Body of pancreas (tissue), 4 donors: ENCODE measurements at regions not wholly inside any gene's neighbourhood (a gene's known extent, or its start where the extent isn't known, plus 50 kb on each side); places are given as distances from the start of the nearest gene placed in this dataset.

Source experiments
- POLR2A ChIP-seq, 3 donors: fragments of 450-650 bp; IDR thresholded peaks; one replicate each; pipeline ENCODE4 v1.6.1; 2016; ENCODE audit warnings: antibody characterized with exemption in 3 of 3, mild to moderate bottlenecking in 2 of 3
- TF ChIP-seq, protein P1 (sequence below), 7 experiments: fragments of 450-650 bp in 4 of 7; fragments of 200-600 bp in 3 of 7; sonication (generic) in 3 of 7; IDR thresholded peaks; one replicate each; pipeline ENCODE4 v1.5.1; 2016 to 2019; ENCODE audit warnings: antibody characterized with exemption in 7 of 7

DNA sequence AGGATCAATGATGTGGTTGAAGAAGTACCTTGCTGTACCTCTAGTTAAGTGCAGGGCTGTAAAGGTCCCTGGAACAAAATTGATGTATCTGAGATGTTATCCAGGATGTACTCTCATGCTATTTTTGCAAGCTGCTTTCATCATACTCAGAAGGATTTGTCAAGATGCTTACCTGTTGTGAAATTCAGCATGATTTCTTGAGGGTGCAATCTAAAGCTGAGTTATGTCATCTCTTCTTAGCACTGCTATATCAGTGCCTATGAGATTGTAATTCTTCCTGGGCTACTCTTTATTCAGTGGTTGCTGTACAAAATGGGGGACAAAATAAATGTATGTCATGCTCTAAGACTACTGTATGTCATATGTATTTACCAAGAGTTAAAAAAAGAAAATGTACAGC, 340.7 kb upstream of the LMO3 start:
- TF ChIP-seq, protein P1, sequence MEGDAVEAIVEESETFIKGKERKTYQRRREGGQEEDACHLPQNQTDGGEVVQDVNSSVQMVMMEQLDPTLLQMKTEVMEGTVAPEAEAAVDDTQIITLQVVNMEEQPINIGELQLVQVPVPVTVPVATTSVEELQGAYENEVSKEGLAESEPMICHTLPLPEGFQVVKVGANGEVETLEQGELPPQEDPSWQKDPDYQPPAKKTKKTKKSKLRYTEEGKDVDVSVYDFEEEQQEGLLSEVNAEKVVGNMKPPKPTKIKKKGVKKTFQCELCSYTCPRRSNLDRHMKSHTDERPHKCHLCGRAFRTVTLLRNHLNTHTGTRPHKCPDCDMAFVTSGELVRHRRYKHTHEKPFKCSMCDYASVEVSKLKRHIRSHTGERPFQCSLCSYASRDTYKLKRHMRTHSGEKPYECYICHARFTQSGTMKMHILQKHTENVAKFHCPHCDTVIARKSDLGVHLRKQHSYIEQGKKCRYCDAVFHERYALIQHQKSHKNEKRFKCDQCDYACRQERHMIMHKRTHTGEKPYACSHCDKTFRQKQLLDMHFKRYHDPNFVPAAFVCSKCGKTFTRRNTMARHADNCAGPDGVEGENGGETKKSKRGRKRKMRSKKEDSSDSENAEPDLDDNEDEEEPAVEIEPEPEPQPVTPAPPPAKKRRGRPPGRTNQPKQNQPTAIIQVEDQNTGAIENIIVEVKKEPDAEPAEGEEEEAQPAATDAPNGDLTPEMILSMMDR (IDR thresholded peaks at IDR 0.05) = no peak
- TF ChIP-seq POLR2A (IDR thresholded peaks at IDR 0.05) = no peak
